HCT116 (cell line): ENCODE measurements at regions not wholly inside any gene's neighbourhood (a gene's known extent, or its start where the extent isn't known, plus 50 kb on each side); places are given as distances from the start of the nearest gene placed in this dataset.

Source experiments
- ATAC-seq: fragments of 200-7000 bp; cut with Tn5 transposase; 2 replicates; pipeline ENCODE4 v1.9.1; 2020; ENCODE audit warnings: mild to moderate bottlenecking, moderate library complexity
- BruUV-seq: library from RNA; stranded (reverse); fragments of 400-500 nt; replicated peaks from 2 replicates; lab custom pipeline; 2021; lab: Mats Ljungman, UMichigan
- CTCF ChIA-PET: fragments of 300-600 bp; sonication (Branson Sonifier 250); formaldehyde crosslinking; loops from one replicate; lab custom pipeline; 2021; ENCODE audit warnings: antibody characterized with exemption; lab: Charles Lee
- POLR2A ChIA-PET: fragments of 300-600, 350-600 bp; sonication (Branson Sonifier 250); formaldehyde crosslinking; loops from one replicate; lab custom pipeline; 2021; ENCODE audit warnings: antibody characterized with exemption; lab: Charles Lee
- RAD21 ChIA-PET, 2 experiments: fragments of 300-600 bp; sonication (Branson Sonifier 250); formaldehyde crosslinking; loops; one replicate each; lab custom pipeline; 2023; ENCODE audit warnings: low total read pairs in 2 of 2; ENCODE audit not compliant: uncharacterized antibody in 2 of 2, unreplicated experiment in 2 of 2, low non-redundant PET in 1 of 2; lab: Charles Lee
- DNase-seq: peaks from one replicate; pipeline ENCODE4 v3.0.0-alpha.2; 2010; ENCODE audit warnings: low read depth, low spot score
- H2AFZ ChIP-seq: fragments of 200-600 bp; shearing (Covaris generic), sonication (generic); 2 replicates; pipeline ENCODE4 v1.6.1; 2017; ENCODE audit warnings: low read depth, mixed run types, mixed read lengths, antibody characterized with exemption, low read length; ENCODE audit not compliant: poor library complexity, severe bottlenecking
- H3K27ac ChIP-seq: 2 replicates; pipeline ENCODE4 v1.5.1; 2012; ENCODE audit warnings: low read depth, low read length
- H3K27me3 ChIP-seq: fragments of 200-600 bp; sonication (generic); 2 replicates; pipeline ENCODE4 v1.6.1; 2016; ENCODE audit warnings: mixed run types, low read length, mixed read lengths; ENCODE audit not compliant: insufficient read depth
- H3K36me3 ChIP-seq, 2 experiments: fragments of 200-500 bp in 1 of 2; fragments of 200-600 bp in 1 of 2; sonication (Bioruptor generic) in 1 of 2; sonication (generic) in 1 of 2; 2 replicates each; pipeline versions ENCODE4 v1.5.1 to v1.6.1; 2014 to 2016; ENCODE audit warnings: low read length in 2 of 2, inconsistent platforms in 1 of 2, mixed read lengths in 1 of 2, mixed run types in 1 of 2; ENCODE audit not compliant: insufficient read depth in 2 of 2, control insufficient read depth in 1 of 2
- H3K4me1 ChIP-seq, 2 experiments: fragments of 200-600 bp in 1 of 2; sonication (generic) in 1 of 2; 2 replicates each; pipeline versions ENCODE4 v1.5.1 to v1.6.1; 2012 to 2017; ENCODE audit warnings: low read length in 2 of 2, inconsistent platforms in 1 of 2, mild to moderate bottlenecking in 1 of 2, mixed read lengths in 1 of 2, mixed run types in 1 of 2, moderate library complexity in 1 of 2; ENCODE audit not compliant: insufficient read depth in 2 of 2, control insufficient read depth in 1 of 2
- H3K4me2 ChIP-seq: fragments of 200-600 bp; sonication (generic); 2 replicates; pipeline ENCODE4 v1.6.1; 2017; ENCODE audit warnings: mixed run types, low read length, mixed read lengths
- H3K4me3 ChIP-seq, 2 experiments: fragments of 200-600 bp in 1 of 2; sonication (generic) in 1 of 2; replicated peaks in 1 of 2; 2 replicates each; pipeline ENCODE4 v1.5.1; 2011 to 2016; ENCODE audit warnings: low read length in 2 of 2, control low read depth in 1 of 2, low read depth in 1 of 2, mild to moderate bottlenecking in 1 of 2, mixed read lengths in 1 of 2, mixed run types in 1 of 2
- H3K79me2 ChIP-seq: fragments of 200-600 bp; sonication (generic); 2 replicates; pipeline ENCODE4 v1.6.1; 2017; ENCODE audit warnings: mild to moderate bottlenecking, mixed run types, low read length, moderate library complexity, mixed read lengths; ENCODE audit not compliant: insufficient read depth
- H3K9ac ChIP-seq: fragments of 200-600 bp; sonication (generic); 2 replicates; pipeline ENCODE4 v1.6.1; 2016; ENCODE audit warnings: low read length, mixed read lengths
- H3K9me2 ChIP-seq: fragments of 200-600 bp; sonication (generic), shearing (Covaris generic); 2 replicates; pipeline ENCODE4 v1.6.1; 2017; ENCODE audit warnings: mixed run types, mild to moderate bottlenecking, moderate library complexity; ENCODE audit not compliant: insufficient read depth
- H3K9me3 ChIP-seq, 2 experiments: fragments of 200-500 bp in 1 of 2; fragments of 200-600 bp in 1 of 2; sonication (Bioruptor generic) in 1 of 2; sonication (generic) in 1 of 2; 2 replicates each; pipeline ENCODE4 v1.6.1; 2014 to 2017; ENCODE audit warnings: low read length in 2 of 2, mixed read lengths in 2 of 2, inconsistent platforms in 1 of 2, low read depth in 1 of 2, mild to moderate bottlenecking in 1 of 2, mixed run types in 1 of 2, moderate library complexity in 1 of 2; ENCODE audit not compliant: control insufficient read depth in 1 of 2, insufficient read depth in 1 of 2
- H4K20me1 ChIP-seq: fragments of 200-600 bp; sonication (generic), shearing (Covaris generic); 2 replicates; pipeline ENCODE4 v1.6.1; 2017; ENCODE audit warnings: mixed run types, mild to moderate bottlenecking, moderate library complexity; ENCODE audit not compliant: insufficient read depth
- CBX3 ChIP-seq: IDR thresholded peaks from 2 replicates; pipeline ENCODE4 v1.6.1; 2012; ENCODE audit warnings: low read depth
- EGR1 ChIP-seq: IDR thresholded peaks from 2 replicates; pipeline ENCODE4 v1.6.1; 2012; ENCODE audit warnings: low read depth
- EZH2 ChIP-seq: fragments of 200-600 bp; sonication (generic); IDR thresholded peaks from 2 replicates; pipeline ENCODE4 v1.6.1; 2017; ENCODE audit warnings: antibody characterized with exemption, mixed run types
- EZH2phosphoT487 ChIP-seq: fragments of 200-600 bp; IDR thresholded peaks from 2 replicates; pipeline ENCODE4 v1.6.1; 2018; ENCODE audit warnings: antibody characterized with exemption, borderline replicate concordance
- POLR2AphosphoS5 ChIP-seq: IDR thresholded peaks from 2 replicates; pipeline ENCODE4 v1.6.1; 2011; ENCODE audit warnings: mild to moderate bottlenecking, low read depth, low read length, moderate library complexity
- RAD21 ChIP-seq: IDR thresholded peaks from 2 replicates; pipeline ENCODE4 v1.6.1; 2012; ENCODE audit warnings: low read depth, mild to moderate bottlenecking
- SIN3A ChIP-seq: IDR thresholded peaks from 2 replicates; pipeline ENCODE4 v1.6.1; 2012; ENCODE audit warnings: low read depth
- SP1 ChIP-seq: IDR thresholded peaks from 2 replicates; pipeline ENCODE4 v1.6.1; 2012; ENCODE audit warnings: low read depth
- SRF ChIP-seq: IDR thresholded peaks from 2 replicates; pipeline ENCODE4 v1.6.1; 2012; ENCODE audit warnings: low read depth
- TCF7L2 ChIP-seq: IDR thresholded peaks from 2 replicates; pipeline ENCODE4 v1.7.0; 2011; ENCODE audit warnings: borderline replicate concordance, inconsistent platforms; ENCODE audit not compliant: insufficient read depth, insufficient read length; ENCODE audit errors: extremely low read depth
- YY1 ChIP-seq: IDR thresholded peaks from 2 replicates; pipeline ENCODE4 v1.6.1; 2011; ENCODE audit warnings: low read length, low read depth, moderate library complexity, mild to moderate bottlenecking; ENCODE audit not compliant: insufficient replicate concordance; ENCODE audit errors: extremely low read depth
- ZFX ChIP-seq: fragments of 450-650 bp; IDR thresholded peaks from 2 replicates; pipeline ENCODE4 v1.6.1; 2017
- intact Hi-C: fragments of 100-400 bp; cut with micrococcal nuclease; formaldehyde crosslinking; loops from 2 replicates; pipeline ENCODE4 v1.10.0; 2022
- TF ChIP-seq, protein P1 (sequence below): IDR thresholded peaks from 2 replicates; pipeline ENCODE4 v1.6.1; 2012; ENCODE audit warnings: low read depth

- intact Hi-C loops = no loop called here
- ChIA-PET RAD21 (no interaction called here), POLR2A (no interaction called here)
Observed at GRCh38 chr16:85184404-85184803, 72.1 kb upstream of the CIBAR2 start.

DNA sequence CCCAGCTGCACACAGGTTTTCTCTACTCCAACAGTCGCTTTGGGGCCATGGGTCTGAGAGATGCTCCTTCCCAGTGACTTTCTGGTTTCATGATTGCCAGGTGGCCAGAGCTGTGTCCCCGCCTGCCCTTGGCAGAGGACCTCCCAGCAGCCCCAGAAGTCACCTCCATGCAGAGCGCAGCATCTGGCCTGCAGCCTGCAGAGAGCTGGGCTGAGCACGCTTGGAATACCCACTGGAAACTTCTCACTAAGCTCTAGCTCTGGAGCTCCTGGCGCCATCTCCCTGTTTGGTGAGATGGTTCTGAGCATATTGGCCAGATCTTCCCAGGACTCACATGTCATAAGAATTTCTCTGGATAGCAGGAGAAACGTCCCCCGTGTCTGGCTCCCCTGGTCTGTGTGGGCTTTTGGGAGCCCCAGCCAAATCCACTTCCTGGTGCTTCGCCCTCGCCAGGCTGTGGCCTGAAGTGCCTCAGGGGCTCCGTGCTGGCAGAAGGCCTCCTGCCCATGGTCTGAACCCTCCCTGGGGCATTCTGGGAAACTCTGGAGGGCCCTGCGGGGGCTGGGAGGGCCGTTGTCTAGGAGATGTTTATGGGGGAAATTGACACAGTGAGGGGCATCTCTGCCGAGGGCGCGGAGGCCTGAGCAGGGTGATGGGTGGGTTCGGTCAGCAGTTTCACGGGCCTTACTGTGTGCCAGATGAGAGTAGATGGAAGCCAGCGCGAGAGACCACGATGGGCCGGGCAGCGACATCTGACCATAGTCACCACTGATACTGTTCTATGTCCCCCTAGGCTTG, 73.2 kb upstream of the CIBAR2 start:
- ChIA-PET CTCF (interaction anchor here (1.4 kb wide), 1 partner anchor 11 kb away, joined by 5 read pairs; no protein-coding TSS in a partner anchor), POLR2A (no interaction called here), RAD21 (no interaction called here)
- H3K4me1 ChIP-seq = peaks cover 0 to 6% of the 10 kb centered on the region in 2 experiments; a peak in 1 of 4 replicates
- intact Hi-C loops = no loop called here
- no peak overlapping the region for H2AFZ ChIP-seq
- no peak overlapping the region for H3K27ac ChIP-seq
- no peaks in the 10 kb centered on the region for H3K27me3 ChIP-seq
- no peaks in the 10 kb centered on the region; the same call in 1 of the 2 replicates for H4K20me1 ChIP-seq
- no peak overlapping the region for H3K4me2 ChIP-seq
- peaks cover 36% of the 10 kb centered on the region; the same call in 1 of the 2 replicates for H3K79me2 ChIP-seq
- H3K9me3 ChIP-seq = peaks cover 17 to 21% of the 10 kb centered on the region in 2 experiments; a peak in 2 of 4 replicates
- no peaks in the 10 kb centered on the region for H3K9me2 ChIP-seq
- no peak overlapping the region for H3K4me3 ChIP-seq
- ATAC-seq (no peak), DNase-seq (no peak)
- no peak overlapping the region for H3K9ac ChIP-seq
- no TSS peak for BruUV-seq
- peaks cover 0 to 37% of the 10 kb centered on the region in 2 experiments; a peak in 2 of 4 replicates for H3K36me3 ChIP-seq
- TF ChIP-seq EZH2 (no peak), POLR2AphosphoS5 (no peak), SIN3A (no peak), SP1 (no peak), EGR1 (no peak), TCF7L2 (no peak), ZFX (no peak), SRF (no peak), RAD21 (no peak), EZH2phosphoT487 (no peak)
- TF ChIP-seq, protein P1, sequence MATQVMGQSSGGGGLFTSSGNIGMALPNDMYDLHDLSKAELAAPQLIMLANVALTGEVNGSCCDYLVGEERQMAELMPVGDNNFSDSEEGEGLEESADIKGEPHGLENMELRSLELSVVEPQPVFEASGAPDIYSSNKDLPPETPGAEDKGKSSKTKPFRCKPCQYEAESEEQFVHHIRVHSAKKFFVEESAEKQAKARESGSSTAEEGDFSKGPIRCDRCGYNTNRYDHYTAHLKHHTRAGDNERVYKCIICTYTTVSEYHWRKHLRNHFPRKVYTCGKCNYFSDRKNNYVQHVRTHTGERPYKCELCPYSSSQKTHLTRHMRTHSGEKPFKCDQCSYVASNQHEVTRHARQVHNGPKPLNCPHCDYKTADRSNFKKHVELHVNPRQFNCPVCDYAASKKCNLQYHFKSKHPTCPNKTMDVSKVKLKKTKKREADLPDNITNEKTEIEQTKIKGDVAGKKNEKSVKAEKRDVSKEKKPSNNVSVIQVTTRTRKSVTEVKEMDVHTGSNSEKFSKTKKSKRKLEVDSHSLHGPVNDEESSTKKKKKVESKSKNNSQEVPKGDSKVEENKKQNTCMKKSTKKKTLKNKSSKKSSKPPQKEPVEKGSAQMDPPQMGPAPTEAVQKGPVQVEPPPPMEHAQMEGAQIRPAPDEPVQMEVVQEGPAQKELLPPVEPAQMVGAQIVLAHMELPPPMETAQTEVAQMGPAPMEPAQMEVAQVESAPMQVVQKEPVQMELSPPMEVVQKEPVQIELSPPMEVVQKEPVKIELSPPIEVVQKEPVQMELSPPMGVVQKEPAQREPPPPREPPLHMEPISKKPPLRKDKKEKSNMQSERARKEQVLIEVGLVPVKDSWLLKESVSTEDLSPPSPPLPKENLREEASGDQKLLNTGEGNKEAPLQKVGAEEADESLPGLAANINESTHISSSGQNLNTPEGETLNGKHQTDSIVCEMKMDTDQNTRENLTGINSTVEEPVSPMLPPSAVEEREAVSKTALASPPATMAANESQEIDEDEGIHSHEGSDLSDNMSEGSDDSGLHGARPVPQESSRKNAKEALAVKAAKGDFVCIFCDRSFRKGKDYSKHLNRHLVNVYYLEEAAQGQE = no peak
- TF ChIP-seq, all 23 proteins: peak for 0

More at GRCh38 chr16:85184404-85184803, 72.1 kb upstream of the CIBAR2 start:
- H3K27me3 ChIP-seq = no peaks in the 10 kb centered on the region
- H3K9me3 ChIP-seq = peaks cover 17 to 21% of the 10 kb centered on the region in 2 experiments; a peak in 2 of 4 replicates
- peaks cover 0 to 4% of the 10 kb centered on the region in 2 experiments; a peak in 1 of 4 replicates for H3K4me1 ChIP-seq
- DNase-seq (no peak), ATAC-seq (no peak)
- BruUV-seq = no TSS peak
- H3K27ac ChIP-seq = no peak overlapping the region
- no peak overlapping the region for H3K9ac ChIP-seq
- no peaks in the 10 kb centered on the region for H3K9me2 ChIP-seq
- H4K20me1 ChIP-seq = no peaks in the 10 kb centered on the region; the same call in 1 of the 2 replicates
- no peak overlapping the region for H2AFZ ChIP-seq
- no peak for TF ChIP-seq YY1
- TF ChIP-seq CBX3 = peak; percentile 84
- peaks cover 43% of the 10 kb centered on the region for H3K79me2 ChIP-seq
- H3K36me3 ChIP-seq = peaks cover 0 to 37% of the 10 kb centered on the region in 2 experiments; a peak in 2 of 4 replicates
- no peak overlapping the region for H3K4me3 ChIP-seq
- no peak overlapping the region for H3K4me2 ChIP-seq
- CTCF ChIA-PET = interaction anchor here (1.3 to 1.4 kb wide), 2 partner anchors 10 to 12 kb away, joined by 4 to 5 read pairs; no protein-coding TSS in a partner anchor
